ENCODE measurements at regions not wholly inside any gene's neighbourhood (a gene's known extent, or its start where the extent isn't known, plus 50 kb on each side); places are given as distances from the start of the nearest gene placed in this dataset.

GRCh38 chr1:229102741-229103391, 168.0 kb upstream of the RAB4A start:
- WGBS (ENCODE audit: low lambda C conversion rate, missing lambda C conversion rate) = 69% methylated on average over 2 of the region's 2 CpGs
- H3K27ac ChIP-seq = peak overlapping the region; percentile 33
- H3K9me2 ChIP-seq (replicated peaks; ENCODE audit: insufficient read depth) = no peaks in the 10 kb centered on the region
- no peak overlapping the region for H2AFZ ChIP-seq
- DNase-seq (ENCODE audit: low spot score) = no peak
- H3K27me3 ChIP-seq = no peaks in the 10 kb centered on the region
- no peaks in the 10 kb centered on the region for H3K79me2 ChIP-seq
- TF ChIP-seq EZH2 (IDR thresholded peaks at IDR 0.05; ENCODE audit: borderline replicate concordance) (no peak), CTCF (IDR thresholded peaks at IDR 0.05; ENCODE audit: poor library complexity) (peak; percentile 29)
- H3K4me3 ChIP-seq = no peak overlapping the region
- H4K20me1 ChIP-seq (ENCODE audit: insufficient read depth, poor library complexity, severe bottlenecking) = no peaks in the 10 kb centered on the region
- no peaks in the 10 kb centered on the region for H3K36me3 ChIP-seq (replicated peaks; ENCODE audit: insufficient read depth, low read depth)
- peak overlapping the region; percentile 6 for H3K4me2 ChIP-seq
- H3K9me3 ChIP-seq (ENCODE audit: low read depth) = no peaks in the 10 kb centered on the region
- H3K4me1 ChIP-seq (ENCODE audit: insufficient read depth) = peaks cover 17% of the 10 kb centered on the region

- WGBS (ENCODE audit: low lambda C conversion rate, missing lambda C conversion rate) = 65% methylated on average over 2 of the region's 2 CpGs
- no peak overlapping the region for H3K4me3 ChIP-seq
Measured at GRCh38 chr1:229104654-229105053, 166.3 kb upstream of the RAB4A start.

GRCh38 chr1:229105109-229105508, 165.8 kb upstream of the RAB4A start:
- no peaks in the 10 kb centered on the region for H3K9me3 ChIP-seq (ENCODE audit: low read depth)
- H2AFZ ChIP-seq = no peak overlapping the region
- no peaks in the 10 kb centered on the region for H3K79me2 ChIP-seq
- H3K27ac ChIP-seq = no peak overlapping the region
- no peaks in the 10 kb centered on the region for H4K20me1 ChIP-seq (ENCODE audit: insufficient read depth, poor library complexity, severe bottlenecking)
- H3K4me1 ChIP-seq (ENCODE audit: insufficient read depth) = peaks cover 26% of the 10 kb centered on the region
- DNase-seq (ENCODE audit: low spot score) = no peak
- no peak overlapping the region for H3K4me3 ChIP-seq
- WGBS (ENCODE audit: low lambda C conversion rate, missing lambda C conversion rate) = 74% methylated on average over 3 of the region's 3 CpGs
- TF ChIP-seq CTCF (IDR thresholded peaks at IDR 0.05; ENCODE audit: poor library complexity) (no peak), EZH2phosphoT487 (IDR thresholded peaks at IDR 0.05; ENCODE audit: low read depth, severe bottlenecking, unreplicated experiment) (no peak), EZH2 (IDR thresholded peaks at IDR 0.05; ENCODE audit: borderline replicate concordance) (no peak)
- H3K27me3 ChIP-seq = no peaks in the 10 kb centered on the region
- no peak overlapping the region for H3K4me2 ChIP-seq
- H3K9me2 ChIP-seq (replicated peaks; ENCODE audit: insufficient read depth) = no peaks in the 10 kb centered on the region
- H3K36me3 ChIP-seq (replicated peaks; ENCODE audit: insufficient read depth, low read depth) = no peaks in the 10 kb centered on the region

More at GRCh38 chr1:229104654-229105053, 166.3 kb upstream of the RAB4A start:
- Histone ChIP-seq H4K20me1 (ENCODE audit: insufficient read depth, poor library complexity, severe bottlenecking) (no peaks in the 10 kb centered on the region), H3K4me2 (no peak overlapping the region), H3K9me2 (replicated peaks; ENCODE audit: insufficient read depth) (no peaks in the 10 kb centered on the region), H3K4me1 (ENCODE audit: insufficient read depth) (peaks cover 22% of the 10 kb centered on the region), H3K27me3 (no peaks in the 10 kb centered on the region), H3K9me3 (ENCODE audit: low read depth) (no peaks in the 10 kb centered on the region), H3K79me2 (no peaks in the 10 kb centered on the region), H2AFZ (no peak overlapping the region), H3K36me3 (replicated peaks; ENCODE audit: insufficient read depth, low read depth) (no peaks in the 10 kb centered on the region), H3K27ac (no peak overlapping the region)
- no peak for DNase-seq (ENCODE audit: low spot score)
- TF ChIP-seq EZH2phosphoT487 (IDR thresholded peaks at IDR 0.05; ENCODE audit: low read depth, severe bottlenecking, unreplicated experiment) = no peak
- no peak for TF ChIP-seq EZH2 (IDR thresholded peaks at IDR 0.05; ENCODE audit: borderline replicate concordance)
- no peak for TF ChIP-seq CTCF (IDR thresholded peaks at IDR 0.05; ENCODE audit: poor library complexity)

All from hepatocyte (in vitro differentiated cells).